Trophoblast cell (in vitro differentiated cells and primary cell): ENCODE measurements at regions not wholly inside any gene's neighbourhood (a gene's known extent, or its start where the extent isn't known, plus 50 kb on each side); places are given as distances from the start of the nearest gene placed in this dataset.

Experiments used
- DNase-seq, 2 donors: peaks; one replicate each; pipeline ENCODE4 v3.0.0-alpha.2; 2016
- H2AFZ ChIP-seq: 2 replicates; pipeline ENCODE4 v1.6.1; 2013; ENCODE audit warnings: low read length, moderate library complexity, mild to moderate bottlenecking; ENCODE audit not compliant: insufficient read depth, poor library complexity
- H2AK5ac ChIP-seq: 2 replicates; pipeline ENCODE4 v1.6.1; 2013; ENCODE audit warnings: mild to moderate bottlenecking, low read length
- H2BK120ac ChIP-seq: 2 replicates; pipeline ENCODE4 v1.6.1; 2013; ENCODE audit warnings: low read length, mild to moderate bottlenecking, moderate library complexity; ENCODE audit not compliant: insufficient read depth, poor library complexity
- H2BK12ac ChIP-seq: 2 replicates; pipeline ENCODE4 v1.6.1; 2013; ENCODE audit warnings: mild to moderate bottlenecking, low read length, moderate library complexity
- H2BK5ac ChIP-seq: 2 replicates; pipeline ENCODE4 v1.6.1; 2013; ENCODE audit warnings: low read length, low read depth, moderate library complexity, mild to moderate bottlenecking; ENCODE audit not compliant: poor library complexity
- H3K14ac ChIP-seq: 2 replicates; pipeline ENCODE4 v1.6.1; 2013; ENCODE audit warnings: mild to moderate bottlenecking, low read length
- H3K18ac ChIP-seq: 2 replicates; pipeline ENCODE4 v1.6.1; 2013; ENCODE audit warnings: mild to moderate bottlenecking, low read length
- H3K23ac ChIP-seq: 2 replicates; pipeline ENCODE4 v1.6.1; 2013; ENCODE audit warnings: low read length
- H3K27ac ChIP-seq: 2 replicates; pipeline ENCODE4 v1.5.1; 2013; ENCODE audit warnings: low read depth, mild to moderate bottlenecking, inconsistent platforms, low read length, moderate library complexity
- H3K27me3 ChIP-seq: 2 replicates; pipeline ENCODE4 v1.6.1; 2013; ENCODE audit warnings: inconsistent platforms, mild to moderate bottlenecking, low read length, moderate library complexity; ENCODE audit not compliant: insufficient read depth
- H3K36me3 ChIP-seq, 2 experiments: 1 replicate in 1 of 2; 2 replicates in 1 of 2; pipeline ENCODE4 v1.6.1; 2013; ENCODE audit warnings: low read length in 2 of 2, mild to moderate bottlenecking in 2 of 2, moderate library complexity in 1 of 2; ENCODE audit not compliant: insufficient read depth in 2 of 2, control insufficient read depth in 1 of 2
- H3K4ac ChIP-seq: 2 replicates; pipeline ENCODE4 v1.6.1; 2013; ENCODE audit warnings: low read depth, mild to moderate bottlenecking, low read length, moderate library complexity
- H3K4me1 ChIP-seq, 2 experiments: 1 replicate in 1 of 2; 2 replicates in 1 of 2; pipeline ENCODE4 v1.6.1; 2013; ENCODE audit warnings: low read length in 2 of 2, mild to moderate bottlenecking in 2 of 2, moderate library complexity in 1 of 2; ENCODE audit not compliant: insufficient read depth in 2 of 2, control insufficient read depth in 1 of 2
- H3K4me2 ChIP-seq: 2 replicates; pipeline ENCODE4 v1.6.1; 2013; ENCODE audit warnings: inconsistent platforms, mild to moderate bottlenecking, low read length, moderate library complexity
- H3K4me3 ChIP-seq: 2 replicates; pipeline ENCODE4 v1.5.1; 2013; ENCODE audit warnings: mild to moderate bottlenecking, low read depth, low read length, inconsistent platforms
- H3K79me1 ChIP-seq: one replicate; pipeline ENCODE4 v1.6.1; 2013; ENCODE audit warnings: low read length
- H3K79me2 ChIP-seq: 2 replicates; pipeline ENCODE4 v1.6.1; 2013; ENCODE audit warnings: low read length, mild to moderate bottlenecking; ENCODE audit not compliant: control insufficient read depth, insufficient read depth, poor library complexity
- H3K9ac ChIP-seq: 2 replicates; pipeline ENCODE4 v1.6.1; 2013; ENCODE audit warnings: mild to moderate bottlenecking, low read length
- H3K9me3 ChIP-seq: 2 replicates; pipeline ENCODE4 v1.6.1; 2013; ENCODE audit warnings: low read depth, mild to moderate bottlenecking, control low read depth, inconsistent platforms, low read length; ENCODE audit not compliant: insufficient read depth
- H4K12ac ChIP-seq: 2 replicates; pipeline ENCODE4 v1.6.1; 2013; ENCODE audit warnings: low read depth, mild to moderate bottlenecking, low read length, moderate library complexity
- H4K8ac ChIP-seq: 2 replicates; pipeline ENCODE4 v1.6.1; 2013; ENCODE audit warnings: low read depth, mild to moderate bottlenecking, low read length, moderate library complexity
- H4K91ac ChIP-seq: one replicate; pipeline ENCODE4 v1.6.1; 2013; ENCODE audit warnings: low read depth, mild to moderate bottlenecking, low read length, moderate library complexity
- WGBS: extraction: QIAGEN DNeasy Blood & Tissue Kit; methylation state at CpG from one replicate; pipeline ENCODE4 v1.1.7; 2013; ENCODE audit warnings: missing lambda C conversion rate; ENCODE audit not compliant: insufficient read length, insufficient coverage; ENCODE audit errors: extremely low coverage; 5-methylcytosine and 5-hydroxymethylcytosine counted together

DNA sequence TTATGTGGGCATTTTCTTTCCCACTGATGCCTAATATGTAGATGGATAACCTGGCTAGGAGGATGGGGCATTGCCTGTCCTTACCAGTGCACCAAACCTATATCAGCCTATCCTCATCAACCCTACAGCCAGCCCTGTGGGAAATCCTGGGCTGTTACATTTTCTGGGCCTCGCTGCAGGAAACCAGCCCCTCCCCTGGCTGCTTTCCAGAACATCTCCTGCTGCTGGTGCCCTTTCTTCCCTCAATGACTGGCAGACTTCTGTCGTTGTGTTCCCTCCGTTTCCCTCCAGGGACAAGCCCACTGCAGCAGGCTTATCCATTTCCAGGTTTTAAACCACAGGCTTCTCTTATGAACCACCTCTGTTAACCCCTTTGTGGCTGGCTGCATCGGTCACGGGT lies 486.1 kb upstream of the COBL start:
- Histone ChIP-seq H2BK5ac (no peak overlapping the region), H3K79me2 (no peaks in the 10 kb centered on the region), H3K9ac (no peak overlapping the region), H3K4me3 (no peak overlapping the region), H2BK120ac (no peak overlapping the region), H4K8ac (no peak overlapping the region), H2AFZ (no peak overlapping the region), H4K12ac (no peak overlapping the region), H3K9me3 (peaks cover 1% of the 10 kb centered on the region), H3K4ac (no peak overlapping the region), H3K18ac (no peak overlapping the region), H3K27me3 (no peaks in the 10 kb centered on the region), H4K91ac (no peak overlapping the region), H3K23ac (no peak overlapping the region), H3K4me1 (no peaks in the 10 kb centered on the region), H3K14ac (no peak overlapping the region), H3K36me3 (no peaks in the 10 kb centered on the region), H3K27ac (no peak overlapping the region), H3K4me2 (no peak overlapping the region), H2BK12ac (no peak overlapping the region), H3K79me1 (no peaks in the 10 kb centered on the region), H2AK5ac (no peak overlapping the region)
- no CpG with 5 or more reads among the region's 5 CpGs for WGBS
- DNase-seq, result no peak

DNA sequence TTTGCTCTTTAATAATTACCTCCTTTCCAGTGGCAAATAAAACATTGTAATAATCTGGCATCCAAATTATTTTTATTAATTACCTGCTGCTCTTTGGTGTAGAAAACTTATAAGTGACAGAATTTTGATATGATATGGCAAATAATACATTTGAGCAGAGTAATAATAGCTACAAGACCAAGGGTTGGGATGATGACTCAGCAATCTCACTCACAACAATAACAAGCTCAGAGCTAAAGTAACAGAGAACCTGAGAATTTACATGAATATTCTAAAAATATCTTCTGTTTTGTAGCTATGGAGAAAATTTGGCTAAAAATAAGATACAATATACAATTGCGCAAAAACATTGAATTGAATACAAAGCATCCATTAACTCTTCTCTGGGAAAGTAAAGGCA lies 480.8 kb upstream of the COBL start:
- DNase-seq, result no peak
- Histone ChIP-seq H2AK5ac (no peak overlapping the region), H2AFZ (no peak overlapping the region), H3K4me2 (no peak overlapping the region), H3K4me3 (no peak overlapping the region), H3K79me1 (no peaks in the 10 kb centered on the region), H3K4ac (no peak overlapping the region), H3K14ac (no peak overlapping the region), H3K27me3 (no peaks in the 10 kb centered on the region), H3K79me2 (no peaks in the 10 kb centered on the region), H3K18ac (no peak overlapping the region), H3K36me3 (no peaks in the 10 kb centered on the region), H2BK5ac (no peak overlapping the region), H2BK120ac (no peak overlapping the region), H4K8ac (no peak overlapping the region), H3K27ac (no peak overlapping the region), H4K12ac (no peak overlapping the region), H3K23ac (no peak overlapping the region), H3K9ac (no peak overlapping the region), H3K4me1 (no peaks in the 10 kb centered on the region), H3K9me3 (no peaks in the 10 kb centered on the region), H4K91ac (no peak overlapping the region), H2BK12ac (no peak overlapping the region)
- no CpG with 5 or more reads among the region's 1 CpG for WGBS

GRCh38 chr7:51792796-51793195 lies 476.2 kb upstream of the COBL start:
- no peaks in the 10 kb centered on the region for H3K9me3 ChIP-seq
- H3K4me1 ChIP-seq, result no peaks in the 10 kb centered on the region
- no peak overlapping the region for H2BK12ac ChIP-seq
- no peaks in the 10 kb centered on the region for H3K36me3 ChIP-seq
- no peak overlapping the region for H3K18ac ChIP-seq
- H3K27me3 ChIP-seq, result no peaks in the 10 kb centered on the region
- H3K4ac ChIP-seq, result no peak overlapping the region
- no peak overlapping the region for H3K27ac ChIP-seq
- no peaks in the 10 kb centered on the region for H3K79me1 ChIP-seq
- H4K8ac ChIP-seq, result no peak overlapping the region
- H3K9ac ChIP-seq, result no peak overlapping the region
- no peak overlapping the region for H2BK5ac ChIP-seq
- no peak overlapping the region for H3K14ac ChIP-seq
- no CpG with 5 or more reads among the region's 1 CpG for WGBS
- no peak overlapping the region for H3K4me3 ChIP-seq
- no peak overlapping the region for H3K23ac ChIP-seq
- no peak overlapping the region for H2AK5ac ChIP-seq
- H4K12ac ChIP-seq, result no peak overlapping the region
- H3K4me2 ChIP-seq, result no peak overlapping the region
- H3K79me2 ChIP-seq, result no peaks in the 10 kb centered on the region
- DNase-seq, result no peak
- no peak overlapping the region for H4K91ac ChIP-seq
- H2AFZ ChIP-seq, result no peak overlapping the region
- no peak overlapping the region for H2BK120ac ChIP-seq

- Histone ChIP-seq H3K36me3 (no peaks in the 10 kb centered on the region), H2AK5ac (no peak overlapping the region), H2BK5ac (no peak overlapping the region), H3K14ac (no peak overlapping the region), H3K4me2 (no peak overlapping the region), H3K9ac (no peak overlapping the region), H3K27ac (no peak overlapping the region), H4K8ac (no peak overlapping the region), H2BK12ac (no peak overlapping the region), H2BK120ac (no peak overlapping the region), H3K23ac (no peak overlapping the region), H3K4me3 (no peak overlapping the region), H4K91ac (no peak overlapping the region), H2AFZ (no peak overlapping the region), H3K4me1 (no peaks in the 10 kb centered on the region), H3K4ac (no peak overlapping the region), H3K18ac (no peak overlapping the region), H3K79me1 (no peaks in the 10 kb centered on the region), H3K9me3 (no peaks in the 10 kb centered on the region), H3K27me3 (no peaks in the 10 kb centered on the region), H4K12ac (no peak overlapping the region), H3K79me2 (no peaks in the 10 kb centered on the region)
- DNase-seq, result peak in 1 of 2 donors; percentile 9
These were observed 472.9 kb upstream of the COBL start for GRCh38 chr7:51789489-51789888.

DNA sequence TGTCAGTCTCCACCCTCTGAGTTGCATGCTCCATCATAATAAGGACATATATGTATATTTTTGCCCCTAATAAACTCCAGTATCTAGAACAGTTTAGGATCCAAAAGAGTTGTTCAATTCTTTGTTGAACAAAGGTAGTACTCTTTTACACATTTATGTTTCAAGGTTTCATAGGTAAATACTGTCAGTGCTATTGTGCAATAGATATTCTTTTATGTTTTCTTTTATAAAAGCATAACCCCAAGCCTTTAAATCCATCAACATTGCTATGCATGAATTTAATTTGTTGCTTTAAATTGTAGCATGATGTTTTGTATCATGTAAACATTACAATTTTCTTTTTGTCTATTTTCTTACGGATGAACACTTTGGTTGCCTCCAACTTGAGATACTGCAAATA lies 469.7 kb upstream of the COBL start:
- H3K27me3 ChIP-seq, result no peaks in the 10 kb centered on the region
- H3K36me3 ChIP-seq, result no peaks in the 10 kb centered on the region
- no peak overlapping the region for H4K8ac ChIP-seq
- WGBS, result no CpG with 5 or more reads among the region's 1 CpG
- no peak overlapping the region for H3K18ac ChIP-seq
- H2BK120ac ChIP-seq, result no peak overlapping the region
- H3K4me1 ChIP-seq, result no peaks in the 10 kb centered on the region
- H3K27ac ChIP-seq, result no peak overlapping the region
- H3K9me3 ChIP-seq, result no peaks in the 10 kb centered on the region
- H2BK5ac ChIP-seq, result no peak overlapping the region
- H3K79me2 ChIP-seq, result no peaks in the 10 kb centered on the region
- no peak overlapping the region for H2AFZ ChIP-seq
- no peak overlapping the region for H3K23ac ChIP-seq
- H4K91ac ChIP-seq, result no peak overlapping the region
- H2AK5ac ChIP-seq, result no peak overlapping the region
- DNase-seq, result no peak
- no peak overlapping the region for H3K4me2 ChIP-seq
- no peak overlapping the region for H3K9ac ChIP-seq
- no peak overlapping the region for H2BK12ac ChIP-seq
- no peak overlapping the region for H4K12ac ChIP-seq
- no peak overlapping the region for H3K4me3 ChIP-seq
- H3K14ac ChIP-seq, result no peak overlapping the region
- no peaks in the 10 kb centered on the region for H3K79me1 ChIP-seq
- no peak overlapping the region for H3K4ac ChIP-seq
